ENCODE measurements at regions not wholly inside any gene's neighbourhood (a gene's known extent, or its start where the extent isn't known, plus 50 kb on each side); places are given as distances from the start of the nearest gene placed in this dataset.

GRCh38 chr3:176755552-176755951, 441.7 kb downstream of the TBL1XR1 start:
- 47 to 70% methylated on average over 1 of the region's 1 CpG for WGBS, 2 experiments (ENCODE audit: low coverage in 1 of 2, low lambda C conversion rate in 2 of 2, missing lambda C conversion rate in 2 of 2)

GRCh38 chr3:176741664-176742047, 455.6 kb downstream of the TBL1XR1 start:
- DNase-seq, result no peak
- no peak for TF ChIP-seq EZH2 (IDR thresholded peaks at IDR 0.05; ENCODE audit: insufficient read depth, poor library complexity, severe bottlenecking)
- TF ChIP-seq EZH2phosphoT487 (IDR thresholded peaks at IDR 0.05; ENCODE audit: insufficient read depth, low read depth), result no peak

More at GRCh38 chr3:176755552-176755951, 441.7 kb downstream of the TBL1XR1 start:
- no peak overlapping the region for H3K4me3 ChIP-seq
- H3K36me3 ChIP-seq (ENCODE audit: low read depth), result no peaks in the 10 kb centered on the region
- no peaks in the 10 kb centered on the region for H3K79me2 ChIP-seq (ENCODE audit: insufficient read depth)
- no peak overlapping the region for H3K27ac ChIP-seq
- in situ Hi-C loops (cut with MboI), result no loop called here
- no peaks in the 10 kb centered on the region for H3K4me1 ChIP-seq (ENCODE audit: insufficient read depth)
- H3K9me3 ChIP-seq (ENCODE audit: low read depth), result no peaks in the 10 kb centered on the region
- TF ChIP-seq EZH2 (IDR thresholded peaks at IDR 0.05; ENCODE audit: insufficient read depth, poor library complexity, severe bottlenecking) (no peak), EZH2phosphoT487 (IDR thresholded peaks at IDR 0.05; ENCODE audit: insufficient read depth, low read depth) (no peak)
- H3K4me2 ChIP-seq (ENCODE audit: unreplicated experiment), result no peak overlapping the region
- no peaks in the 10 kb centered on the region for H4K20me1 ChIP-seq (ENCODE audit: insufficient read depth)
- H3F3A ChIP-seq (ENCODE audit: insufficient read depth), result no peaks in the 10 kb centered on the region
- no peaks in the 10 kb centered on the region for H3K9me2 ChIP-seq (ENCODE audit: insufficient read depth)
- H2AFZ ChIP-seq, result no peak overlapping the region
- H3K9ac ChIP-seq, result no peak overlapping the region
- H3K27me3 ChIP-seq (replicated peaks; ENCODE audit: insufficient read depth), result no peaks in the 10 kb centered on the region; the same call in 1 of the 2 replicates
- DNase-seq, result no peak

GRCh38 chr3:176740906-176741663, 456.2 kb downstream of the TBL1XR1 start:
- in situ Hi-C loops (cut with MboI), result no loop called here
- Histone ChIP-seq H3K9ac (no peak overlapping the region), H3K36me3 (ENCODE audit: low read depth) (no peaks in the 10 kb centered on the region), H3K9me2 (ENCODE audit: insufficient read depth) (no peaks in the 10 kb centered on the region), H4K20me1 (ENCODE audit: insufficient read depth) (no peaks in the 10 kb centered on the region), H3K4me2 (ENCODE audit: unreplicated experiment) (no peak overlapping the region), H3K9me3 (ENCODE audit: low read depth) (no peaks in the 10 kb centered on the region), H2AFZ (no peak overlapping the region), H3K4me3 (no peak overlapping the region), H3K27ac (no peak overlapping the region), H3K79me2 (ENCODE audit: insufficient read depth) (no peaks in the 10 kb centered on the region), H3F3A (ENCODE audit: insufficient read depth) (no peaks in the 10 kb centered on the region), H3K4me1 (ENCODE audit: insufficient read depth) (no peaks in the 10 kb centered on the region), H3K27me3 (replicated peaks; ENCODE audit: insufficient read depth) (no peaks in the 10 kb centered on the region)
- no peak for TF ChIP-seq EZH2phosphoT487 (IDR thresholded peaks at IDR 0.05; ENCODE audit: insufficient read depth, low read depth)
- no peak for TF ChIP-seq EZH2 (IDR thresholded peaks at IDR 0.05; ENCODE audit: insufficient read depth, poor library complexity, severe bottlenecking)
- WGBS, 2 experiments (ENCODE audit: low coverage in 1 of 2, low lambda C conversion rate in 2 of 2, missing lambda C conversion rate in 2 of 2), result 31 to 46% methylated on average over 8 of the region's 8 CpGs
- no peak for DNase-seq

More at GRCh38 chr3:176741664-176742047, 455.6 kb downstream of the TBL1XR1 start:
- whole genome bisulfite sequencing, 2 experiments (ENCODE audit: low coverage in 1 of 2, low lambda C conversion rate in 2 of 2, missing lambda C conversion rate in 2 of 2), result 22 to 27% methylated on average over 2 of the region's 2 CpGs
- Histone ChIP-seq H4K20me1 (ENCODE audit: insufficient read depth) (no peaks in the 10 kb centered on the region), H3K79me2 (ENCODE audit: insufficient read depth) (no peaks in the 10 kb centered on the region), H3F3A (ENCODE audit: insufficient read depth) (no peaks in the 10 kb centered on the region), H3K36me3 (ENCODE audit: low read depth) (no peaks in the 10 kb centered on the region), H3K9me2 (ENCODE audit: insufficient read depth) (no peaks in the 10 kb centered on the region), H3K4me3 (no peak overlapping the region), H3K9ac (no peak overlapping the region), H3K9me3 (ENCODE audit: low read depth) (no peaks in the 10 kb centered on the region), H2AFZ (no peak overlapping the region), H3K27me3 (replicated peaks; ENCODE audit: insufficient read depth) (no peaks in the 10 kb centered on the region), H3K27ac (no peak overlapping the region), H3K4me1 (ENCODE audit: insufficient read depth) (no peaks in the 10 kb centered on the region), H3K4me2 (ENCODE audit: unreplicated experiment) (no peak overlapping the region)
- in situ Hi-C loops (cut with MboI), result no loop called here

- in situ Hi-C loops (cut with MboI), result no loop called here
- 7 to 11% methylated on average over 2 of the region's 2 CpGs for WGBS, 2 experiments (ENCODE audit: low coverage in 1 of 2, low lambda C conversion rate in 2 of 2, missing lambda C conversion rate in 2 of 2)
Observed at GRCh38 chr3:176739159-176739558, 458.1 kb downstream of the TBL1XR1 start.

More at GRCh38 chr3:176739159-176739558, 458.1 kb downstream of the TBL1XR1 start:
- Histone ChIP-seq H3K9me3 (ENCODE audit: low read depth) (no peaks in the 10 kb centered on the region), H3K9me2 (ENCODE audit: insufficient read depth) (no peaks in the 10 kb centered on the region), H3K36me3 (ENCODE audit: low read depth) (no peaks in the 10 kb centered on the region), H4K20me1 (ENCODE audit: insufficient read depth) (no peaks in the 10 kb centered on the region), H3K79me2 (ENCODE audit: insufficient read depth) (no peaks in the 10 kb centered on the region), H3K4me1 (ENCODE audit: insufficient read depth) (no peaks in the 10 kb centered on the region), H3K4me3 (no peak overlapping the region), H3K4me2 (ENCODE audit: unreplicated experiment) (no peak overlapping the region), H3K27ac (no peak overlapping the region), H3K27me3 (replicated peaks; ENCODE audit: insufficient read depth) (no peaks in the 10 kb centered on the region), H3K9ac (no peak overlapping the region), H3F3A (ENCODE audit: insufficient read depth) (no peaks in the 10 kb centered on the region), H2AFZ (no peak overlapping the region)
- TF ChIP-seq EZH2phosphoT487 (IDR thresholded peaks at IDR 0.05; ENCODE audit: insufficient read depth, low read depth) (no peak), EZH2 (IDR thresholded peaks at IDR 0.05; ENCODE audit: insufficient read depth, poor library complexity, severe bottlenecking) (no peak)
- no peak for DNase-seq
